Upper lobe of left lung (tissue), 4 donors: ENCODE measurements at regions not wholly inside any gene's neighbourhood (a gene's known extent, or its start where the extent isn't known, plus 50 kb on each side); places are given as distances from the start of the nearest gene placed in this dataset.

Source experiments
- CTCF ChIP-seq, 6 experiments: fragments of 450-650 bp in 4 of 6; fragments of 200-600 bp in 2 of 6; sonication (generic) in 2 of 6; IDR thresholded peaks; one replicate each; pipeline ENCODE4 v1.5.1; 2016 to 2019; ENCODE audit warnings: antibody characterized with exemption in 6 of 6
- POLR2A ChIP-seq, 4 donors: fragments of 450-650 bp; IDR thresholded peaks; one replicate each; pipeline ENCODE4 v1.5.1; 2016 to 2017; ENCODE audit warnings: antibody characterized with exemption in 4 of 4, mild to moderate bottlenecking in 2 of 4
- POLR2AphosphoS5 ChIP-seq, 2 donors: sonication (generic); formaldehyde crosslinking; IDR thresholded peaks; one replicate each; pipeline ENCODE4 v1.5.1; 2017; ENCODE audit warnings: antibody characterized with exemption in 2 of 2

- no peak for TF ChIP-seq POLR2AphosphoS5 (IDR thresholded peaks at IDR 0.05)
- TF ChIP-seq CTCF (IDR thresholded peaks at IDR 0.05) = no peak
- no peak for TF ChIP-seq POLR2A (IDR thresholded peaks at IDR 0.05)
These were observed 409.3 kb downstream of the GALR1 start for GRCh38 chr18:77658751-77659448.
